ENCODE measurements at regions not wholly inside any gene's neighbourhood (a gene's known extent, or its start where the extent isn't known, plus 50 kb on each side); places are given as distances from the start of the nearest gene placed in this dataset.
A peak's percentile ranks its signal among the peaks of the same experiment; 100 is the strongest.

DNA sequence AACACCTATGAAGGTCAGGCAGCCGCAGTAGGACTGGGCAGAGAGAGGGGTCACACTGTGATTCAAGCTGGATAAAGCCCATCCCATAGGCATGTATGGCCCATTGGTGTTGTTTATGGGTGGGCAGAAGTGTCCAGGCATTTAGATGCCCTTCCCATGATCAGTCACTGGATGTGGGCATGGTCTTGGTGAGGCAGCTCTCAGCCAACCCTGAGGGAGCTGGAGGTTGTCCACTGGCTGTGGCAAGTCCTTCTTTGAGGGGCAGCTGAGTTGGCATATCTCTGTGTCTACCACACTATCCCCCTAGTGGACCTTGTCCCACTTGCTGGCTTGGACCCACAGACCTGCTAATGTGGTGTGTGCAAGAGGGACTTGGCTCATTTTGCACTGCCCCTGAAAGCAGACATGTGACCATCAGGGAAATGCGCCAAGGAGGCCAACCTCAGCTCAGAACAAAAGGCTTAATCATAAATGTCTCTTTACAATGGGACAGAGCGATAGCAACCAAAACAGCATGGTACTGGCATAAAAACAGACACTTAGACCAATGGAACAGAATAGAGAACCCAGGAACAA lies 82.0 kb downstream of the TMEM17 start:
- TF ChIP-seq, protein P1, sequence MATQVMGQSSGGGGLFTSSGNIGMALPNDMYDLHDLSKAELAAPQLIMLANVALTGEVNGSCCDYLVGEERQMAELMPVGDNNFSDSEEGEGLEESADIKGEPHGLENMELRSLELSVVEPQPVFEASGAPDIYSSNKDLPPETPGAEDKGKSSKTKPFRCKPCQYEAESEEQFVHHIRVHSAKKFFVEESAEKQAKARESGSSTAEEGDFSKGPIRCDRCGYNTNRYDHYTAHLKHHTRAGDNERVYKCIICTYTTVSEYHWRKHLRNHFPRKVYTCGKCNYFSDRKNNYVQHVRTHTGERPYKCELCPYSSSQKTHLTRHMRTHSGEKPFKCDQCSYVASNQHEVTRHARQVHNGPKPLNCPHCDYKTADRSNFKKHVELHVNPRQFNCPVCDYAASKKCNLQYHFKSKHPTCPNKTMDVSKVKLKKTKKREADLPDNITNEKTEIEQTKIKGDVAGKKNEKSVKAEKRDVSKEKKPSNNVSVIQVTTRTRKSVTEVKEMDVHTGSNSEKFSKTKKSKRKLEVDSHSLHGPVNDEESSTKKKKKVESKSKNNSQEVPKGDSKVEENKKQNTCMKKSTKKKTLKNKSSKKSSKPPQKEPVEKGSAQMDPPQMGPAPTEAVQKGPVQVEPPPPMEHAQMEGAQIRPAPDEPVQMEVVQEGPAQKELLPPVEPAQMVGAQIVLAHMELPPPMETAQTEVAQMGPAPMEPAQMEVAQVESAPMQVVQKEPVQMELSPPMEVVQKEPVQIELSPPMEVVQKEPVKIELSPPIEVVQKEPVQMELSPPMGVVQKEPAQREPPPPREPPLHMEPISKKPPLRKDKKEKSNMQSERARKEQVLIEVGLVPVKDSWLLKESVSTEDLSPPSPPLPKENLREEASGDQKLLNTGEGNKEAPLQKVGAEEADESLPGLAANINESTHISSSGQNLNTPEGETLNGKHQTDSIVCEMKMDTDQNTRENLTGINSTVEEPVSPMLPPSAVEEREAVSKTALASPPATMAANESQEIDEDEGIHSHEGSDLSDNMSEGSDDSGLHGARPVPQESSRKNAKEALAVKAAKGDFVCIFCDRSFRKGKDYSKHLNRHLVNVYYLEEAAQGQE (IDR thresholded peaks at IDR 0.05), result no peak
- TF ChIP-seq GABPA (IDR thresholded peaks at IDR 0.05 in 1 of 2, conservative IDR thresholded peaks at IDR 0.05 in 1 of 2) (no peak), RXRA (IDR thresholded peaks at IDR 0.05) (no peak), NR2F2 (IDR thresholded peaks at IDR 0.05) (no peak), EGR1 (IDR thresholded peaks at IDR 0.05; ENCODE audit: low read depth in 2 of 2) (no peak), SP1 (IDR thresholded peaks at IDR 0.05) (no peak), FOXA1 (IDR thresholded peaks at IDR 0.05) (no peak), HNF4A (conservative IDR thresholded peaks at IDR 0.05) (no peak), RAD21 (IDR thresholded peaks at IDR 0.05) (no peak), YY1 (IDR thresholded peaks at IDR 0.05) (no peak), HNF4G (IDR thresholded peaks at IDR 0.05) (no peak), ZBTB33 (IDR thresholded peaks at IDR 0.05) (no peak), FOXA2 (IDR thresholded peaks at IDR 0.05) (no peak)
- TF ChIP-seq, protein P2, sequence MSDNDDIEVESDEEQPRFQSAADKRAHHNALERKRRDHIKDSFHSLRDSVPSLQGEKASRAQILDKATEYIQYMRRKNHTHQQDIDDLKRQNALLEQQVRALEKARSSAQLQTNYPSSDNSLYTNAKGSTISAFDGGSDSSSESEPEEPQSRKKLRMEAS (IDR thresholded peaks at IDR 0.05), result no peak
- TF ChIP-seq, protein P3, sequence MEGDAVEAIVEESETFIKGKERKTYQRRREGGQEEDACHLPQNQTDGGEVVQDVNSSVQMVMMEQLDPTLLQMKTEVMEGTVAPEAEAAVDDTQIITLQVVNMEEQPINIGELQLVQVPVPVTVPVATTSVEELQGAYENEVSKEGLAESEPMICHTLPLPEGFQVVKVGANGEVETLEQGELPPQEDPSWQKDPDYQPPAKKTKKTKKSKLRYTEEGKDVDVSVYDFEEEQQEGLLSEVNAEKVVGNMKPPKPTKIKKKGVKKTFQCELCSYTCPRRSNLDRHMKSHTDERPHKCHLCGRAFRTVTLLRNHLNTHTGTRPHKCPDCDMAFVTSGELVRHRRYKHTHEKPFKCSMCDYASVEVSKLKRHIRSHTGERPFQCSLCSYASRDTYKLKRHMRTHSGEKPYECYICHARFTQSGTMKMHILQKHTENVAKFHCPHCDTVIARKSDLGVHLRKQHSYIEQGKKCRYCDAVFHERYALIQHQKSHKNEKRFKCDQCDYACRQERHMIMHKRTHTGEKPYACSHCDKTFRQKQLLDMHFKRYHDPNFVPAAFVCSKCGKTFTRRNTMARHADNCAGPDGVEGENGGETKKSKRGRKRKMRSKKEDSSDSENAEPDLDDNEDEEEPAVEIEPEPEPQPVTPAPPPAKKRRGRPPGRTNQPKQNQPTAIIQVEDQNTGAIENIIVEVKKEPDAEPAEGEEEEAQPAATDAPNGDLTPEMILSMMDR (IDR thresholded peaks at IDR 0.05; ENCODE audit: low read depth, low read length, missing input control), result no peak
- H3K4me3 ChIP-seq (ENCODE audit: low read depth in 1 of 3, low read length in 3 of 3), result no peak overlapping the region
- no peak overlapping the region for H3K9ac ChIP-seq (ENCODE audit: low read depth in 1 of 2, low read length in 2 of 2)
- DNase-seq (ENCODE audit: low spot score), result no peak
- no peaks in the 10 kb centered on the region for H3K4me1 ChIP-seq (ENCODE audit: control insufficient read depth in 4 of 4, insufficient read depth in 4 of 4, low read length in 3 of 4)
- H3K9me3 ChIP-seq (ENCODE audit: control insufficient read depth in 4 of 4, low read length in 3 of 4), result no peaks in the 10 kb centered on the region
- no peaks in the 10 kb centered on the region for H3K27me3 ChIP-seq (ENCODE audit: control insufficient read depth in 4 of 4, insufficient read depth in 4 of 4, low read length in 3 of 4)
- H3K36me3 ChIP-seq (ENCODE audit: control insufficient read depth in 4 of 4, insufficient read depth in 3 of 4, low read depth in 1 of 4, low read length in 3 of 4), result no peaks in the 10 kb centered on the region
- H3K27ac ChIP-seq (ENCODE audit: low read depth in 1 of 2, low read length in 2 of 2), result no peak overlapping the region
- 86% methylated on average over 3 of the region's 3 CpGs for WGBS

- Histone ChIP-seq H3K4me1 (ENCODE audit: control insufficient read depth in 4 of 4, insufficient read depth in 4 of 4, low read length in 3 of 4) (no peaks in the 10 kb centered on the region), H3K27ac (ENCODE audit: low read depth in 1 of 2, low read length in 2 of 2) (no peak overlapping the region), H3K9ac (ENCODE audit: low read depth in 1 of 2, low read length in 2 of 2) (no peak overlapping the region), H3K4me3 (ENCODE audit: low read depth in 1 of 3, low read length in 3 of 3) (no peak overlapping the region), H3K9me3 (ENCODE audit: control insufficient read depth in 4 of 4, low read length in 3 of 4) (no peaks in the 10 kb centered on the region), H3K36me3 (ENCODE audit: control insufficient read depth in 4 of 4, insufficient read depth in 3 of 4, low read depth in 1 of 4, low read length in 3 of 4) (no peaks in the 10 kb centered on the region), H3K27me3 (ENCODE audit: control insufficient read depth in 4 of 4, insufficient read depth in 4 of 4, low read length in 3 of 4) (no peaks in the 10 kb centered on the region)
- 83% methylated on average over 6 of the region's 6 CpGs for WGBS
- peak; percentile 32 to 58 for TF ChIP-seq RAD21 (IDR thresholded peaks at IDR 0.05)
- TF ChIP-seq EGR1 (IDR thresholded peaks at IDR 0.05; ENCODE audit: low read depth in 2 of 2), result no peak
- DNase-seq (ENCODE audit: low spot score), result no peak
Observed at GRCh38 chr2:62423235-62423634, 82.8 kb downstream of the TMEM17 start.

Data from liver (tissue), 8 donors.